HT1080 (cell line): ENCODE measurements at regions not wholly inside any gene's neighbourhood (a gene's known extent, or its start where the extent isn't known, plus 50 kb on each side); places are given as distances from the start of the nearest gene placed in this dataset.
"Not testable (repeated sequence)": the region's sequence is repeated elsewhere in the genome, so short reads cannot be mapped to it uniquely, and the experiment has no call there.

Experiments
- DNase-seq: peaks from one replicate; pipeline ENCODE4 v3.0.0-alpha.2; 2015; ENCODE audit warnings: low read depth

- DNase-seq: no peak
Observed at GRCh38 chr4:4913628-4914027, 54.2 kb downstream of the MSX1 start.

- peak; percentile 41 for DNase-seq
Observed at GRCh38 chr4:4914059-4914820, 54.8 kb downstream of the MSX1 start.

- DNase-seq: no peak
Observed at GRCh38 chr4:4914965-4915845, 55.7 kb downstream of the MSX1 start.

GRCh38 chr4:4918067-4918466, 58.6 kb downstream of the MSX1 start:
- DNase-seq: no peak

- DNase-seq: peak; percentile 43
Observed at GRCh38 chr4:4919927-4920326, 60.5 kb downstream of the MSX1 start.

- DNase-seq: no peak
Observed at GRCh38 chr4:4921077-4921476, 61.6 kb downstream of the MSX1 start.

GRCh38 chr4:4922441-4922840, 63.0 kb downstream of the MSX1 start:
- peak; percentile 39 for DNase-seq

- no peak for DNase-seq
Observed at GRCh38 chr4:4923201-4923600, 63.7 kb downstream of the MSX1 start.

- no peak for DNase-seq
Observed at GRCh38 chr4:4930677-4931076, 71.2 kb downstream of the MSX1 start.

GRCh38 chr4:4935974-4936373, 76.5 kb downstream of the MSX1 start:
- no peak for DNase-seq

GRCh38 chr4:4937926-4938325, 78.5 kb downstream of the MSX1 start:
- no peak for DNase-seq

- no peak for DNase-seq
Observed at GRCh38 chr4:4941751-4942150, 77.5 kb downstream of the CYTL1 start.

- no peak for DNase-seq
Observed at GRCh38 chr4:4942658-4943057, 76.6 kb downstream of the CYTL1 start.

GRCh38 chr4:4945021-4945420, 74.2 kb downstream of the CYTL1 start:
- no peak for DNase-seq

- DNase-seq: no peak
Observed at GRCh38 chr4:4945829-4946228, 73.4 kb downstream of the CYTL1 start.

GRCh38 chr4:4946416-4946815, 72.8 kb downstream of the CYTL1 start:
- DNase-seq: no peak

- DNase-seq: no peak
Observed at GRCh38 chr4:4947721-4948120, 71.5 kb downstream of the CYTL1 start.

- no peak for DNase-seq
Observed at GRCh38 chr4:4948370-4948769, 70.9 kb downstream of the CYTL1 start.

- DNase-seq: no peak
Observed at GRCh38 chr4:4950561-4951290, 68.5 kb downstream of the CYTL1 start.

GRCh38 chr4:4952273-4952672, 67.0 kb downstream of the CYTL1 start:
- no peak for DNase-seq

GRCh38 chr4:4959344-4960074, 59.7 kb downstream of the CYTL1 start:
- DNase-seq: not testable (repeated sequence)
